Gastrocnemius medialis (tissue), 4 donors: ENCODE measurements at regions not wholly inside any gene's neighbourhood (a gene's known extent, or its start where the extent isn't known, plus 50 kb on each side); places are given as distances from the start of the nearest gene placed in this dataset.

ENCODE experiments used
- ATAC-seq, 2 donors: fragments of 150-250 bp; one replicate each; pipeline ENCODE4 v1.9.1; 2016
- DNase-seq, 2 donors: peaks; one replicate each; pipeline ENCODE4 v3.0.0-alpha.2; 2019
- H3K27ac ChIP-seq, 4 donors: fragments of 200-600 bp; sonication (generic); 1 replicate in 1 of 4; 2 replicates in 3 of 4; pipeline ENCODE4 v1.5.1; 2016 to 2018; ENCODE audit warnings: mild to moderate bottlenecking in 2 of 4, moderate library complexity in 1 of 4
- H3K27me3 ChIP-seq, 3 donors: fragments of 200-600 bp; sonication (generic) in 2 of 3; 1 replicate in 1 of 3; 2 replicates in 2 of 3; pipeline versions ENCODE4 v1.5.1 to v1.6.0; 2016 to 2019; ENCODE audit warnings: mild to moderate bottlenecking in 1 of 3, moderate library complexity in 1 of 3
- H3K36me3 ChIP-seq, 2 donors: fragments of 200-600 bp; sonication (generic) in 1 of 2; one replicate each; pipeline ENCODE4 v1.5.1; 2017 to 2018
- H3K4me1 ChIP-seq, 2 donors: fragments of 200-600 bp; sonication (generic) in 1 of 2; one replicate each; pipeline ENCODE4 v1.5.1; 2016 to 2017; ENCODE audit warnings: mild to moderate bottlenecking in 2 of 2
- H3K4me3 ChIP-seq, 4 donors: fragments of 200-600 bp; sonication (generic) in 3 of 4; 1 replicate in 1 of 4; 2 replicates in 3 of 4; pipeline ENCODE4 v1.5.1; 2016 to 2019; ENCODE audit warnings: mild to moderate bottlenecking in 2 of 4
- H3K9me3 ChIP-seq, 3 donors: fragments of 200-600 bp; sonication (generic) in 2 of 3; 1 replicate in 1 of 3; 2 replicates in 2 of 3; pipeline ENCODE4 v1.5.1; 2016 to 2019
- POLR2A ChIP-seq, 2 donors: fragments of 450-650 bp; IDR thresholded peaks; one replicate each; pipeline ENCODE4 v1.6.1; 2017; ENCODE audit warnings: antibody characterized with exemption in 2 of 2, mild to moderate bottlenecking in 2 of 2, moderate library complexity in 2 of 2
- in situ Hi-C, 4 donors: fragments of 200-750 bp; cut with MboI; loops; one replicate each; pipeline versions ENCODE4 v1.15.0 to v1.8.0; 2017; ENCODE audit warnings: low sequenced_read_pairs in 4 of 4
- intact Hi-C: fragments of 100-400 bp; cut with DNase I; formaldehyde crosslinking; loops from one replicate; pipeline ENCODE4 v1.15.1; 2023; ENCODE audit warnings: low total_unique reads
- TF ChIP-seq, protein P1 (sequence below), 5 experiments: fragments of 450-650 bp in 3 of 5; fragments of 200-600 bp in 2 of 5; sonication (generic) in 2 of 5; IDR thresholded peaks in 4 of 5; conservative IDR thresholded peaks in 1 of 5; 1 replicate in 4 of 5; 2 replicates in 1 of 5; pipeline ENCODE4 v1.5.1; 2016 to 2019; ENCODE audit warnings: antibody characterized with exemption in 5 of 5, mild to moderate bottlenecking in 3 of 5, moderate library complexity in 3 of 5

DNA sequence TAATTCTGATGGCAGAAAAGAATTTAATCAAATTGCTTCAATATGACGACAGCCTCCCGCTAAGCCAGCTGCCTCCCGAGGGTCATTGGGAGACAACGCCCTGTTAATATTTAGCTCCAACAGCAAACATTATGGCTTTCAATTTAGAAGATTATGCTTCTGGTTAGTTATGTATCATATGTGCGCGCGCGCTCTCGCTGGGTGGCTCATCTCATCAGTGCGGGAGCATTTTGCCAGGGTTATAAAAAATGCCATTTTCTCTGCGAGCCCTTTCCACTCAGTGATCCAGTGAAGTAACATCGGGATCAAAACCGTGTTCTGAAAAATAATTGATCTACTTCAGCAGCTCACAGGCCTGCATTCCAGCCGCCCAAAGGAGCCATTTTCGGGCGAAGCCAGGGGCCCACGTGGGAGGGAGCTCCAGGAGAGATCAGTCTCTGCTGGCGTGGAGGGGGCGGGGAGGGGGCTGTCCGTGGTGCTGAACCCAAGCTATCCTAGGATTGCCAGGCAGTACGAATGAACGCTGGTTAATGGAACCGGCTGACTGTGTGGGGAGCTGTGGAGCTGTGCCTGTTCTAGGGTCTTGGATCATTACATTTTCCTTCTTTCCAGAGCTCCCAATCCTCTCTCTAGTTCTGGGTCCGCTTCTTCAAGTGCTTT lies 219.1 kb upstream of the ZC3H12A start:
- no peak for DNase-seq
- Histone ChIP-seq H3K27me3 (peaks cover 7 to 42% (median 8%) of the 10 kb centered on the region in 3 donors), H3K4me3 (no peak overlapping the region), H3K9me3 (no peaks in the 10 kb centered on the region), H3K4me1 (no peaks in the 10 kb centered on the region), H3K27ac (no peak overlapping the region), H3K36me3 (no peaks in the 10 kb centered on the region)
- intact Hi-C loops (no loop called here), in situ Hi-C loops (no loop called here)
- ATAC-seq = no peak
- TF ChIP-seq, protein P1, sequence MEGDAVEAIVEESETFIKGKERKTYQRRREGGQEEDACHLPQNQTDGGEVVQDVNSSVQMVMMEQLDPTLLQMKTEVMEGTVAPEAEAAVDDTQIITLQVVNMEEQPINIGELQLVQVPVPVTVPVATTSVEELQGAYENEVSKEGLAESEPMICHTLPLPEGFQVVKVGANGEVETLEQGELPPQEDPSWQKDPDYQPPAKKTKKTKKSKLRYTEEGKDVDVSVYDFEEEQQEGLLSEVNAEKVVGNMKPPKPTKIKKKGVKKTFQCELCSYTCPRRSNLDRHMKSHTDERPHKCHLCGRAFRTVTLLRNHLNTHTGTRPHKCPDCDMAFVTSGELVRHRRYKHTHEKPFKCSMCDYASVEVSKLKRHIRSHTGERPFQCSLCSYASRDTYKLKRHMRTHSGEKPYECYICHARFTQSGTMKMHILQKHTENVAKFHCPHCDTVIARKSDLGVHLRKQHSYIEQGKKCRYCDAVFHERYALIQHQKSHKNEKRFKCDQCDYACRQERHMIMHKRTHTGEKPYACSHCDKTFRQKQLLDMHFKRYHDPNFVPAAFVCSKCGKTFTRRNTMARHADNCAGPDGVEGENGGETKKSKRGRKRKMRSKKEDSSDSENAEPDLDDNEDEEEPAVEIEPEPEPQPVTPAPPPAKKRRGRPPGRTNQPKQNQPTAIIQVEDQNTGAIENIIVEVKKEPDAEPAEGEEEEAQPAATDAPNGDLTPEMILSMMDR (IDR thresholded peaks at IDR 0.05 in 4 of 5, conservative IDR thresholded peaks at IDR 0.05 in 1 of 5) = no peak
- TF ChIP-seq POLR2A (IDR thresholded peaks at IDR 0.05) = no peak

DNA sequence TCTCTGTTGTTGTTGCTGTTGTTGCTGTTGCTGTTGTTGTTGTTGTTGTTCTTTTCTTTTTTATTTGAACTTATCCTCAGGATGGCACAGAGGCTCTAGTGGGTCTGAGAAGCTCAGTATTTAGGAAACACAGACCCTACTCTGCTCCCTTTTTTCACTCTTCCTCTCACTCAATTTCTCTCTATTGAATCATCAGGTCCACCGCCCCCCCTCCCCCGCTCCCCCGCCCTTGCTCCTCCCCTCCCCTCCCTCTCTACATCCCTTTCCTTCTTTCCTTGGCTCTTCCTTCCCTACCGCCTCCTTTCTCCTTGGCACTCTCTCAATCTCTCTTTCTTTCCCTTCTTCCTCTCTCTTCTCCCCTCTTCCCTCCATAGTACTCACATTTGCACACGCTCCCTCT lies 218.5 kb upstream of the ZC3H12A start:
- in situ Hi-C loops (no loop called here), intact Hi-C loops (no loop called here)
- H3K36me3 ChIP-seq = no peaks in the 10 kb centered on the region
- DNase-seq (no peak), ATAC-seq (no peak)
- peaks cover 7 to 42% (median 8%) of the 10 kb centered on the region in 3 donors for H3K27me3 ChIP-seq
- no peaks in the 10 kb centered on the region for H3K4me1 ChIP-seq
- no peaks in the 10 kb centered on the region for H3K9me3 ChIP-seq
- TF ChIP-seq, protein P1 (IDR thresholded peaks at IDR 0.05 in 4 of 5, conservative IDR thresholded peaks at IDR 0.05 in 1 of 5) = no peak
- TF ChIP-seq POLR2A (IDR thresholded peaks at IDR 0.05) = no peak
- H3K4me3 ChIP-seq = no peak overlapping the region
- no peak overlapping the region for H3K27ac ChIP-seq

DNA sequence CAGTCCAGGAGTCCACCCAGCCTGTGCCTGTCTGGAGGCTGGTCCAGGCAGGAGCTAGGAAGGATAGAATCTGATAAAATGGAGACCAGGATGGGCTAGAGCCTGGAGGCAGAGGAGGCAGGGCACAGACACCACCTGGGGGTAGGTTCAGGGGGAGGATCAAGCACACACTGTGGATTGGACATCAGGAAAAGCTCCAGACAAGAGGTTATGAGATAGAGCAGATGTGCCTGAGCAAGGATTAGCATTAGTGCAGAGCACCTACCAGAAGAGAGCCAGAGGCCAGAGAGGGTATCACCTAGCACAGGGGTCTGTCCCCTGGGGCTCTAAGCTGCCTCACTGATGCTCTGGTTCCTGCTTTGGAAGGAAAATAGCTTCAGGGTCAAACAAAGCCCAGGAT lies 216.7 kb upstream of the ZC3H12A start:
- in situ Hi-C loops = no loop called here
- H3K27me3 ChIP-seq = peaks cover 7 to 42% (median 8%) of the 10 kb centered on the region in 3 donors
- TF ChIP-seq POLR2A (IDR thresholded peaks at IDR 0.05) = no peak
- TF ChIP-seq, protein P1 (IDR thresholded peaks at IDR 0.05 in 4 of 5, conservative IDR thresholded peaks at IDR 0.05 in 1 of 5) = no peak
- H3K9me3 ChIP-seq = no peaks in the 10 kb centered on the region
- H3K36me3 ChIP-seq = no peaks in the 10 kb centered on the region
- intact Hi-C loops = no loop called here
- H3K27ac ChIP-seq = no peak overlapping the region
- no peaks in the 10 kb centered on the region for H3K4me1 ChIP-seq
- no peak overlapping the region for H3K4me3 ChIP-seq
- no peak for DNase-seq
- ATAC-seq = no peak

DNA sequence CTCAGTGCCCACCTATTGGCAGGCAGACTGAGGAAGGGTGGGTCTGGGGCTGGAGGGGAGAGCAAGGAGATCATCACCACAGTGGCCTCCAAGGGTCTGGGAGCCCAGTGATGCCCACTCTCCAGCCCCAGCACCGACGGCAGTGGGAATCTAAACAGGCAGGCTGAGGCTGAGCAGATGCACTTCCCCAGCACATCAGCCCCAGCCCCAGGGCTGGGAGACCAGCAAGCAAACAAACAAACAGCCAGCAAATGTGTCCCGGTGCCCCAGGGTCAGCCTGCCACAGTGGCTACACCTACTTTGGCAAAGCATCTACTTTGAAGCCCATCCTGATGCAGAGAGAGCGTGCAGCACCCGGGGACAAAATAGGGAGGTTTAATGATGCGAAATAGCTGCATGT lies 216.3 kb upstream of the ZC3H12A start:
- no peak overlapping the region for H3K4me3 ChIP-seq
- in situ Hi-C loops = no loop called here

More for the DNA sequence above, 216.3 kb upstream of the ZC3H12A start:
- DNase-seq = no peak
- no peaks in the 10 kb centered on the region for H3K9me3 ChIP-seq
- no peaks in the 10 kb centered on the region for H3K4me1 ChIP-seq
- H3K27me3 ChIP-seq = peaks cover 7 to 42% (median 8%) of the 10 kb centered on the region in 3 donors
- TF ChIP-seq, protein P1 (IDR thresholded peaks at IDR 0.05 in 4 of 5, conservative IDR thresholded peaks at IDR 0.05 in 1 of 5) = no peak
- no peak for TF ChIP-seq POLR2A (IDR thresholded peaks at IDR 0.05)
- no peak overlapping the region for H3K27ac ChIP-seq
- intact Hi-C loops = no loop called here
- no peaks in the 10 kb centered on the region for H3K36me3 ChIP-seq
- no peak for ATAC-seq
